ENCODE measurements at regions not wholly inside any gene's neighbourhood (a gene's known extent, or its start where the extent isn't known, plus 50 kb on each side); places are given as distances from the start of the nearest gene placed in this dataset.
A peak's percentile ranks its signal among the peaks of the same experiment; 100 is the strongest.

GRCh38 chr16:51636920-51637769 lies 486.1 kb upstream of the SALL1 start (continued):
- TF ChIP-seq EZH2 (IDR thresholded peaks at IDR 0.05; ENCODE audit: low read depth, unreplicated experiment) (no peak), ZNF114 (CRISPR knock-in tag; IDR thresholded peaks at IDR 0.05) (peak; percentile 78; the same call in 1 of the 2 replicates), REST (IDR thresholded peaks at IDR 0.05; ENCODE audit: unreplicated experiment) (no peak), ZNF331 (CRISPR knock-in tag; IDR thresholded peaks at IDR 0.05; ENCODE audit: low read depth) (no peak), NANOG (IDR thresholded peaks at IDR 0.05; ENCODE audit: borderline replicate concordance) (peak; percentile 53)

DNA sequence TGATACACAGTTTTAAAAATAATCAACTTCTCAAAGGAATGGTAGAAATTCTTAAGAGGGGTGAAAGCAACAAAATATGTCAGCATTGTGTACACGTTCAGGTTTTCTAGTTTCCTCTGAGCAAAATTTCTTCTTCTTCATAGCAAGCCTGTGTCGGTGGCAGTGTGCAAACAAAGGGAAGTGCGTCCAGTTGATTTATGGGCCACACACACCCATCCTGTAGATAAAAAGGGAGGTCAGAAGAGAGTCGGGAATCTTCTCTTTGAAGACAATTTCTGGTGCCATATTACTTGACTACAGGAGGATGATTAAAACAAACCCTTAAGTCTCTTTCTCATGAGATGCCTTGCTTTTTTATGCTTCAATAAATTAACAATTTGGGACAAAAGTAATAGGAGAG lies 484.1 kb upstream of the SALL1 start:
- ATAC-seq (no peak), DNase-seq (ENCODE audit: low spot score) (no peak)
- Histone ChIP-seq H3K4me1 (ENCODE audit: insufficient read depth) (peaks cover 31% of the 10 kb centered on the region), H3K27me3 (ENCODE audit: insufficient read depth) (peaks cover 41% of the 10 kb centered on the region), H2AFZ (no peak overlapping the region), H3F3A (replicated peaks; ENCODE audit: low read depth) (no peaks in the 10 kb centered on the region), H3K79me2 (replicated peaks; ENCODE audit: insufficient read depth) (no peaks in the 10 kb centered on the region), H3K4me2 (no peak overlapping the region), H3K4me3 (no peak overlapping the region), H3K36me3 (ENCODE audit: insufficient read depth) (no peaks in the 10 kb centered on the region), H3K9me2 (ENCODE audit: insufficient read depth) (peaks cover 13% of the 10 kb centered on the region), H4K20me1 (replicated peaks; ENCODE audit: insufficient read depth) (no peaks in the 10 kb centered on the region), H3K27ac (ENCODE audit: low read depth) (no peak overlapping the region)
- Mint-ChIP-seq H3K4me1 (peaks cover 33% of the 10 kb centered on the region), H3K9me3 (peaks cover 6% of the 10 kb centered on the region; the same call in 2 of the 3 replicates), H3K36me3 (ENCODE audit: low read depth) (peaks cover 13% of the 10 kb centered on the region), H3K27me3 (ENCODE audit: insufficient read depth, low read depth, poor library complexity) (peaks cover 19% of the 10 kb centered on the region), H3K27ac (no peak overlapping the region), H3K4me3 (no peak overlapping the region)
- TF ChIP-seq STAT1 (IDR thresholded peaks at IDR 0.05; ENCODE audit: unreplicated experiment) (no peak), NANOG (IDR thresholded peaks at IDR 0.05; ENCODE audit: borderline replicate concordance) (no peak), REST (IDR thresholded peaks at IDR 0.05; ENCODE audit: unreplicated experiment) (no peak), EZH2 (IDR thresholded peaks at IDR 0.05; ENCODE audit: low read depth, unreplicated experiment) (no peak), POLR2AphosphoS5 (IDR thresholded peaks at IDR 0.05; ENCODE audit: low read depth) (no peak), ZNF114 (CRISPR knock-in tag; IDR thresholded peaks at IDR 0.05) (no peak), EZH2phosphoT487 (IDR thresholded peaks at IDR 0.05; ENCODE audit: unreplicated experiment) (no peak), JUNB (IDR thresholded peaks at IDR 0.05; ENCODE audit: unreplicated experiment) (no peak), ETS1 (IDR thresholded peaks at IDR 0.05) (no peak)
